Gastroesophageal sphincter (tissue), 3 donors: ENCODE measurements at regions not wholly inside any gene's neighbourhood (a gene's known extent, or its start where the extent isn't known, plus 50 kb on each side); places are given as distances from the start of the nearest gene placed in this dataset.
A peak's percentile ranks its signal among the peaks of the same experiment; 100 is the strongest.

ENCODE experiments used
- CTCF ChIP-seq, 4 experiments: fragments of 200-600 bp in 2 of 4; fragments of 450-650 bp in 2 of 4; sonication (generic) in 1 of 4; IDR thresholded peaks; one replicate each; pipeline ENCODE4 v1.5.1; 2017 to 2019; ENCODE audit warnings: antibody characterized with exemption in 4 of 4, mild to moderate bottlenecking in 2 of 4, moderate library complexity in 2 of 4
- POLR2A ChIP-seq, 2 donors: fragments of 450-650 bp; IDR thresholded peaks; one replicate each; pipeline ENCODE4 v1.6.1; 2017; ENCODE audit warnings: antibody characterized with exemption in 2 of 2, mild to moderate bottlenecking in 2 of 2, moderate library complexity in 1 of 2

- TF ChIP-seq CTCF (IDR thresholded peaks at IDR 0.05) (peak in 2 of 4 experiments; percentile 23 to 38), POLR2A (IDR thresholded peaks at IDR 0.05) (no peak)
Measured at GRCh38 chr5:110865400-110866094, 126.7 kb downstream of the SLC25A46 start.
